PC-3 (cell line): ENCODE measurements at regions not wholly inside any gene's neighbourhood (a gene's known extent, or its start where the extent isn't known, plus 50 kb on each side); places are given as distances from the start of the nearest gene placed in this dataset.

Source experiments
- ATAC-seq: fragments of 200-7000 bp; cut with Tn5 transposase; 2 replicates; pipeline ENCODE4 v1.9.1; 2020; ENCODE audit warnings: mild to moderate bottlenecking, moderate library complexity
- BruUV-seq: library from RNA; stranded (reverse); fragments of 400-500 nt; replicated peaks from 2 replicates; lab custom pipeline; 2021; lab: Mats Ljungman, UMichigan
- CTCF ChIA-PET: fragments of 300-600 bp; sonication (Branson Sonifier 250); formaldehyde crosslinking; loops from one replicate; lab custom pipeline; 2022; ENCODE audit warnings: antibody characterized with exemption; lab: Charles Lee
- POLR2A ChIA-PET: fragments of 300-600 bp; sonication (Branson Sonifier 250); formaldehyde crosslinking; loops from one replicate; lab custom pipeline; 2022; ENCODE audit warnings: antibody characterized with exemption; ENCODE audit not compliant: unreplicated experiment; lab: Charles Lee
- DNase-seq: peaks from one replicate; pipeline ENCODE4 v3.0.0-alpha.2; 2015
- H2AFZ ChIP-seq: fragments of 300-600 bp; sonication (generic); 2 replicates; pipeline ENCODE4 v1.6.0; 2016; ENCODE audit warnings: antibody characterized with exemption, low read length
- H3F3A ChIP-seq: fragments of 300-600 bp; sonication (generic); one replicate; pipeline ENCODE4 v1.6.0; 2017; ENCODE audit warnings: antibody characterized with exemption, low read length, control low read depth, mild to moderate bottlenecking; ENCODE audit not compliant: unreplicated experiment
- H3K27ac ChIP-seq: fragments of 300-600 bp; sonication (generic); 2 replicates; pipeline ENCODE4 v1.5.1; 2016; ENCODE audit warnings: mild to moderate bottlenecking, low read length
- H3K27me3 ChIP-seq: fragments of 300-600 bp; sonication (generic); 2 replicates; pipeline ENCODE4 v1.6.1; 2016; ENCODE audit warnings: low read length, mixed read lengths
- H3K36me3 ChIP-seq: fragments of 300-600 bp; sonication (generic); 2 replicates; pipeline ENCODE4 v1.6.1; 2016; ENCODE audit warnings: low read depth, mixed run types, low read length, mixed read lengths
- H3K4me1 ChIP-seq: fragments of 300-600 bp; sonication (generic); 2 replicates; pipeline ENCODE4 v1.5.1; 2016; ENCODE audit warnings: low read length; ENCODE audit not compliant: insufficient read depth
- H3K4me2 ChIP-seq: fragments of 300-600 bp; sonication (generic); 2 replicates; pipeline ENCODE4 v1.6.0; 2016; ENCODE audit warnings: low read length
- H3K4me3 ChIP-seq: fragments of 300-600 bp; sonication (generic); 2 replicates; pipeline ENCODE4 v1.5.1; 2016; ENCODE audit warnings: mild to moderate bottlenecking, low read length, mixed read lengths
- H3K79me2 ChIP-seq: fragments of 300-600 bp; sonication (generic); 2 replicates; pipeline ENCODE4 v1.6.1; 2017; ENCODE audit warnings: low read length, mixed read lengths
- H3K9ac ChIP-seq: fragments of 300-600 bp; sonication (generic); 2 replicates; pipeline ENCODE4 v1.6.0; 2016; ENCODE audit warnings: mild to moderate bottlenecking, low read length
- H3K9me2 ChIP-seq: fragments of 300-600 bp; sonication (generic); replicated peaks from 2 replicates; pipeline ENCODE4 v1.6.1; 2016; ENCODE audit warnings: mixed run types, low read length, mixed read lengths
- H3K9me3 ChIP-seq: fragments of 300-600 bp; sonication (generic); 2 replicates; pipeline ENCODE4 v1.6.1; 2016; ENCODE audit warnings: low read length, mixed read lengths
- H4K20me1 ChIP-seq: fragments of 300-600 bp; sonication (generic); 2 replicates; pipeline ENCODE4 v1.6.1; 2016; ENCODE audit warnings: low read length, mixed read lengths
- EZH2 ChIP-seq: fragments of 300-600 bp; sonication (generic); IDR thresholded peaks from one replicate; pipeline ENCODE4 v1.6.1; 2017; ENCODE audit warnings: antibody characterized with exemption, mild to moderate bottlenecking, low read length; ENCODE audit not compliant: unreplicated experiment
- EZH2phosphoT487 ChIP-seq: fragments of 300-600 bp; sonication (generic); IDR thresholded peaks from 2 replicates; pipeline ENCODE4 v1.6.1; 2018; ENCODE audit warnings: mild to moderate bottlenecking, antibody characterized with exemption, low read length, borderline replicate concordance
- intact Hi-C: fragments of 100-400 bp; cut with micrococcal nuclease; formaldehyde crosslinking; loops from 2 replicates; pipeline ENCODE4 v1.9.0; 2023
- TF ChIP-seq, protein P1 (sequence below): fragments of 300-600 bp; sonication (generic); conservative IDR thresholded peaks from 2 replicates; pipeline ENCODE4 v1.5.1; 2017; ENCODE audit warnings: antibody characterized with exemption, low read depth, mild to moderate bottlenecking, low read length

DNA sequence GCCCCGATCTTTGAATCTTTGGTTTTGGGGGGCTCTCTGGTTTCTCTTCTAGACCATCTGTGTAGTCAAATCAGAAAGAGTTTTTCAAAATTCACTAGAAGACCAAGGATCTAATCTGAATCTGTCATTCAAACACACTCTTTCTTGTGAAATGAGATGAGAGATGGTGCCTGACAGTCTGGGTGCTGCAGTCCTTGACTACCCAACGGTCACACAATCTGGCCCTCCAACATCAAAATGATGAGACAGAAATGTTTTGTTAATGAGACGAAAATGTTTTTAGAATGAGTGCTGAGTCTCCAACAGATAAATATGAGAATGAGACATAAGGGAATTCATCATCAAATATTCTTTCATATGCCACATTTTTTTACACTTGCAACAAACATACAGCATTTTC, 695.7 kb upstream of the USP15 start:
- Histone ChIP-seq H3K4me2 (no peak overlapping the region), H2AFZ (no peak overlapping the region), H3K9me3 (no peaks in the 10 kb centered on the region), H3K27ac (no peak overlapping the region), H3K27me3 (no peaks in the 10 kb centered on the region), H3F3A (no peaks in the 10 kb centered on the region), H3K9ac (no peak overlapping the region), H4K20me1 (no peaks in the 10 kb centered on the region), H3K36me3 (no peaks in the 10 kb centered on the region), H3K79me2 (no peaks in the 10 kb centered on the region), H3K9me2 (no peaks in the 10 kb centered on the region), H3K4me3 (no peak overlapping the region), H3K4me1 (no peaks in the 10 kb centered on the region)
- ATAC-seq (no peak), DNase-seq (no peak)
- ChIA-PET CTCF (no interaction called here), POLR2A (no interaction called here)
- intact Hi-C loops, result no loop called here
- no TSS peak for BruUV-seq
- TF ChIP-seq EZH2phosphoT487, result no peak
- TF ChIP-seq, protein P1, sequence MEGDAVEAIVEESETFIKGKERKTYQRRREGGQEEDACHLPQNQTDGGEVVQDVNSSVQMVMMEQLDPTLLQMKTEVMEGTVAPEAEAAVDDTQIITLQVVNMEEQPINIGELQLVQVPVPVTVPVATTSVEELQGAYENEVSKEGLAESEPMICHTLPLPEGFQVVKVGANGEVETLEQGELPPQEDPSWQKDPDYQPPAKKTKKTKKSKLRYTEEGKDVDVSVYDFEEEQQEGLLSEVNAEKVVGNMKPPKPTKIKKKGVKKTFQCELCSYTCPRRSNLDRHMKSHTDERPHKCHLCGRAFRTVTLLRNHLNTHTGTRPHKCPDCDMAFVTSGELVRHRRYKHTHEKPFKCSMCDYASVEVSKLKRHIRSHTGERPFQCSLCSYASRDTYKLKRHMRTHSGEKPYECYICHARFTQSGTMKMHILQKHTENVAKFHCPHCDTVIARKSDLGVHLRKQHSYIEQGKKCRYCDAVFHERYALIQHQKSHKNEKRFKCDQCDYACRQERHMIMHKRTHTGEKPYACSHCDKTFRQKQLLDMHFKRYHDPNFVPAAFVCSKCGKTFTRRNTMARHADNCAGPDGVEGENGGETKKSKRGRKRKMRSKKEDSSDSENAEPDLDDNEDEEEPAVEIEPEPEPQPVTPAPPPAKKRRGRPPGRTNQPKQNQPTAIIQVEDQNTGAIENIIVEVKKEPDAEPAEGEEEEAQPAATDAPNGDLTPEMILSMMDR, result no peak
- no peak for TF ChIP-seq EZH2

DNA sequence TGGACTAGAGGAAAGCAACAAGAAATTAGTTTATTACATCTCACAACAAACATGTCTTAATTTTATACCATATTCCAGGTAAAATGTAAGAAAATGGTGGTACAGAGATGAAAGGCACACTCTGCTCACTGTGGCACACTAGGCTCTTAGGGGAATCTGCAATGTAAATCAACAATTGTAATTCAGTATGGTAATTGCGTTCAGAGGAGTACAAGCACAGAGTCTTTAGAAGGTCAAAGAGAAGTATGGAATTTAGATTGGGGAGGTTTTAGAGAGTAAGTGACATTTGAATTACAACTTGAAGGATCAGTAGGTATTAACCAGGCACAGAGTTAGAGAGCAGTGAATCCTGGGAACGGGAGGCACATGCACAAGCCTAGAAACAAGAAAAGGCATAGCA, 694.0 kb upstream of the USP15 start:
- no peak for TF ChIP-seq EZH2phosphoT487
- no peak for TF ChIP-seq EZH2
- TF ChIP-seq, protein P1, result no peak
- no peak overlapping the region for H2AFZ ChIP-seq
- no peak overlapping the region for H3K4me3 ChIP-seq
- no peaks in the 10 kb centered on the region for H3F3A ChIP-seq
- no peaks in the 10 kb centered on the region for H3K9me3 ChIP-seq
- DNase-seq, result no peak
- no TSS peak for BruUV-seq
- no peaks in the 10 kb centered on the region for H3K9me2 ChIP-seq
- intact Hi-C loops, result no loop called here
- CTCF ChIA-PET, result no interaction called here
- no peak overlapping the region for H3K9ac ChIP-seq
- no peaks in the 10 kb centered on the region for H3K36me3 ChIP-seq
- no peak for ATAC-seq
- no peak overlapping the region for H3K27ac ChIP-seq
- no peaks in the 10 kb centered on the region for H4K20me1 ChIP-seq
- H3K27me3 ChIP-seq, result no peaks in the 10 kb centered on the region
- H3K4me2 ChIP-seq, result no peak overlapping the region
- no peaks in the 10 kb centered on the region for H3K79me2 ChIP-seq
- H3K4me1 ChIP-seq, result no peaks in the 10 kb centered on the region
- POLR2A ChIA-PET, result no interaction called here

DNA sequence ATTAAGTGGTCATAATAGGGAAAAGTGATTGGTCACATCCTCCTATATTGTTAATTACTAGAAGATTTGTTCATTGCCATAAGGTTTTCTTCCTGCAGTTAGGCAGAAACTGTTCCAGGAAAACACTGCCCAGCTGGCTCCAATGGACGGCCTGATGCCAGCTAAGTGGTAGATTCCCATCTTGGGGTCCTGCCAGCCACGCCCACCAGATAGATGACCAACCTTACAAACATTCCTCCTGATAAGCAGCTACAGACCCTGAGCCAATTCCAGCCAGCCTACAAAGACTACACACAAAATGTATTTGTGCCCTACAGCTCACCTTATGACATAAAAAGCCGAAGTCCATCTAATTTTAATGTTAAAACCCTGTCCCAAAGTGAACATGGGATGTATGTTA, 685.9 kb upstream of the USP15 start:
- no peak for DNase-seq
- no peaks in the 10 kb centered on the region for H3K4me1 ChIP-seq
- H3K9ac ChIP-seq, result no peak overlapping the region
- no peaks in the 10 kb centered on the region for H3K9me2 ChIP-seq
- H3K36me3 ChIP-seq, result no peaks in the 10 kb centered on the region
- H3K4me2 ChIP-seq, result no peak overlapping the region
- H3K4me3 ChIP-seq, result no peak overlapping the region
- H3K9me3 ChIP-seq, result no peaks in the 10 kb centered on the region
- no TSS peak for BruUV-seq
- intact Hi-C loops, result no loop called here
- ATAC-seq, result no peak
- ChIA-PET POLR2A (no interaction called here), CTCF (no interaction called here)
- H3K79me2 ChIP-seq, result no peaks in the 10 kb centered on the region
- H3K27ac ChIP-seq, result no peak overlapping the region
- H4K20me1 ChIP-seq, result no peaks in the 10 kb centered on the region
- TF ChIP-seq, protein P1, result no peak
- TF ChIP-seq EZH2 (no peak), EZH2phosphoT487 (no peak)
- H2AFZ ChIP-seq, result no peak overlapping the region
- no peaks in the 10 kb centered on the region for H3K27me3 ChIP-seq
- no peaks in the 10 kb centered on the region for H3F3A ChIP-seq
